HG02938 (cell line): ENCODE measurements at regions not wholly inside any gene's neighbourhood (a gene's known extent, or its start where the extent isn't known, plus 50 kb on each side); places are given as distances from the start of the nearest gene placed in this dataset.
"Not testable (repeated sequence)": the region's sequence is repeated elsewhere in the genome, so short reads cannot be mapped to it uniquely, and the experiment has no call there.

ENCODE experiments used
- ATAC-seq: cut with Tn5 transposase; IDR thresholded peaks from one replicate; pipeline ENCODE4 v1.9.1; 2021; ENCODE audit warnings: mild to moderate bottlenecking, moderate library complexity; ENCODE audit not compliant: unreplicated experiment

DNA sequence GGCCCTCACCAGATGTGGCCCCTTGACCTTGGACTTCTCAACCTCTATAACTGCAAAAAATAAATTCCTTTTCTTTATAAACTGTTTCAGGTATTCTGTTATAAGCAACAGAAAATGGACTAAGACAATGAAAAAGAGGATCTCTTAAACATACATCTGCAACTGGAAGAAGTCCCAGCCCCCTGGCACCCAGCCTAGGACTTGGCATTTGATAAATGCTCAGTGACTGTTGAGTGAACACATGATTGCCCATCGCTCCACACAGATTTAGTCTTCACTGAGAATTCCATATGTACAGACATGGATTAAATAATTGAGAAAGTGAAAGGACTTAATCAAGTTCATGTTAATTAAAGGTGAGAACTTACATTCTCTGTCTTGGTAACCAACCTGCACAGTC lies 344.9 kb upstream of the RUNX1 start:
- no peak for ATAC-seq

DNA sequence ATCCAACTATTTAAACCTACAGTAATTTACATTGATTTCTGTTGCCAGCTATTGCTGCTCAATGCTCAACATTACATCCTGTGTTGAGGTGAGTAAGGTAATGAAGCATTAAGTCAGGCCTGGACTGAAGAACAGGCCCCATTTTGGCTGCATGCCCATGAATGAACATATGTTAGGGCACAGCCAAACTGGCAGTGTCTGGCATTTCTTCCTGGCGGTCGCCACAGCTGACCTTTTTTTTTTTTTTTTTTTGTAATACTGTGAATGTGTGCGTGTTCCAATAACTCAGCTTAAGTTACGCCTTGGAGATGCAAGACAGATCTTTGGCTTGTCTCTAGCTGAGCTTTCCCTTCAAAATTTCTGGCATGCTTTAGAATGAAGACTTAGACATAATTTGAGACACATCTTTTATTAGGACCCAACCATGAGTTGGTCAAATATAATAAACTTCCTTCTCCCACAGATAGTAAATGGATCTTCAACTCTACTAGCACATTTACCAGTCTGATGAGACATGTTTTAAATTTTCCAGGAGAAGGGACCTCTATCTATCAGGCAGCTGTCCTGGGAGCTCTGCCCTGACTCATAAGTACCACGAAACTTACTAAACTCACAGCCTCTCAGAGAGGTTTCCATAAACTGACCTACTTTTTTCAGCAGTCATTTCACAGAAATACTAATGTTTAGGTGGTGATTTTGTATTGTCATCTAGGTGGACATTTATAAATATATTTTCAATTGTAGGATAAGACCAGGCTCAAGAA lies 341.1 kb upstream of the RUNX1 start:
- ATAC-seq = no peak

DNA sequence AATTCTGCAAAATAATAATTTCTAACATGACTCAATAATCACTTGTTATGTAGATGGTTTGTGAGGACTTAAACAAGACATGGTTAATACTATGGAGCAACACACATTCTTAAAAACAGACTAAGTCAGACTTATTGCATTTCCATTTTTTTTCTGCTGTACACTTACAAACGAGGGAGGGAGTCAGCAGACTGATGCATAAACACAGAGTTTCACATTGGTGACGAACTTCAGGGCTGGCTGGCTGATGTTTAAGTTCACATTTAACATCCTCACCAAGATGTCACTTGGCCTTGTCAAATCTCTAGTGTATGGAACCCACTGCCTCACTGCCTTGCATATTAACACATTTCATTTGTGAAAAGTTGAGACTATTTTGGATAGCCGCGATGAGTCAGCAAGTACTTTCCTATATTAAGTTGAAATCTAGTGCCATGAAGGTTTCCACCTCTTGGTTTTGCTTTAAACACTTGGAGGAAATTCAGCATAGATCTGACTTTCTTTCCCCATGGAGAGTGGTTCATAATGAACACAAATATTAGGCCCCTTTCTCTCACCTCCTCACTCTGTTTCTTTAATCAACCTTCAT lies 337.5 kb upstream of the RUNX1 start:
- no peak for ATAC-seq

DNA sequence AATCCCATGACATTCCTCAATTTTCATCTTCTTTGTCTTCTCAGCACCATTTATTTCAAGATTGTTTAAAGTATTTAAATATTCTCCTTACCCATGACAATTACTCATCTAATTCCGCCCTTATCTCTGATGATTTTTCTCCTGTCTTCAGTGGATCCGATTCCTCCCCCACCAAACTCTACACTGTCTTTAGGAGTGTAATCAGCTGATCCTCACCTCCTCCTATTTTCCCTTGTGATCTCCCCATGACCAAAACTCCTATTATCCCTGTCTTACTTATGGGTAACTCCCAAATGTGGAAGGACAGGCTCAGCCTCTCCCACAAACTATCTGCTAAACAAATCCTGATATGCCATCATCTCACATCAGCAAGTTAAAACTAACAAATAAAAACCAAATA lies 335.3 kb upstream of the RUNX1 start:
- no peak for ATAC-seq

DNA sequence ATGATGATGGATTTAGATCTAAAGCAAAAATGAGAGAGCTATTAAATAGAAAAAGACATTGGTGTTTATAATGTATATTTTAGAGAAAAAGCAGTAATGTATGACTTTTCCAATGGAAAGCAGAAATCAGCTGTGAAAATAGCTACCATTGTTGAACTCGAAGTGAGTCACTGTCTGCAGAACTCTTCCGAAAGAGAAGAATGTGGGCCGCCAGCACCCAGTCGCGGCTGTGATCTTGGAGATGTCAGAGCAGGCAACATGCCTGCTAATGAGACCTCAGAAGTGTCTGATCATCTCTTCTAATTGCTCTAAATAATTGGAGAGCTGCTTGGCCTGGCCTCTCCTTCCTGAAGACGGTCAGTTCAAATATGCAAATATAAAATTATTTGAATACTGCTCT lies 333.6 kb upstream of the RUNX1 start:
- no peak for ATAC-seq

DNA sequence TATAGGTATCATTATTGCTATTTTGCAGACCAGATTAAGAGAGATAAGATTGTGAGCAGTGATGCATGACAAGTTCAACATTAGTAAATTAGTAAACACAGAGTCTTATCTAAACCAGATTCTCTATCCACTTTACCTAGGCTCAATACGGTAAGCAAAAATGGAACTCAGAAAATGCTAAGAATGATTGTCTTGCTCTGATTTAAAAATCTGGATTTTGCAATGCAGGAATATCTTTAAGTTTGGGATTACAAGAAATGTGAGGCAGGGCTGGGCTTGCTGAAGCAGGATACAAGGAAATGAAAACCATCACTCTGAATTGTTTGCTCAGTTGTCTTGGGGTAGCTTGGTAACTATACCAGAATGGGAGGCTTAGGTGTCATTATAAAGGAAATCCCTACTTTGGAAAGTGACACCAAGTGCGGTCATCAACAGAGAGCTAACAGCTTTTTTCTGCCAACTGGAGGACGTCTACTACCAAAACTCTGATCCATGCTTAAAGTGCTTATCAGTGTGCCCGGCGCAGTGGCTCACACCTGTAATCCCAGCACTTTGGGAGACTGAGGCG lies 332.7 kb upstream of the RUNX1 start:
- no peak for ATAC-seq

DNA sequence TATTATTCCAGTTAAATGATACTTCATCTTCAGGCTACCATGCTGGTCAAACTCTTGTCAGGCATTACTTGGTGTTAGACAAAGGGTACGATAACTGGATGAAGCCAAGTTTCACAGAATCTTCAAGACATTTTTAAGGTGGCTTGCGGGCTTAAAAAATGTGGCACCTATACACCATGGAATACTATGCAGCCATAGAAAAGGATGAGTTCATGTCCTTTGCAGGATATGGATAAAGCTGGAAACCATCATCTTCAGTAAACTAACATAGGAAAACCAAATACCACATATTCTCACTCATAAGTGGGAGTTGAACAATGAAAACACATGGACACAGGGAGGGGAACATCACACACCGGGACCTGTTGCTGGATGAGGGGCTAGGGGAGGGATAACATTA lies 331.2 kb upstream of the RUNX1 start:
- ATAC-seq = not testable (repeated sequence)

DNA sequence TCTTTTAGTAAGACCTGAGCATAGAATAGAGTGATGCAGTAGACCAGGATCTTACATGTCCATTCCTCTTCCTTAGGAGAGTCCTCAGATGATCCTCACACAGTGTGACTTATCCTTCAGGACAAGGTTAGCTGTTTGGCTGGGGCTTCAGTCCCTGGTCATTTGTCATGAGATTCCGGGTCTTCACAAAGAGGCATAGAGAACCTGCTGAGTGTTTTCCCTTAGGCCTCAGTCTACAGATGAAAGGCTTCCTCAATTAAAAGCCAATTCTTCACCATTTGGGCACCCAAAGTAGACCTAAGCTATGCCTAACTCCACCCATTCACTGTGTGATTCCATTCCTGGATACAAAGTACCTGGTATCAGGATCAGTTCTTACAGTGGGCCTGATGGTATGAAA lies 329.8 kb upstream of the RUNX1 start:
- no peak for ATAC-seq

DNA sequence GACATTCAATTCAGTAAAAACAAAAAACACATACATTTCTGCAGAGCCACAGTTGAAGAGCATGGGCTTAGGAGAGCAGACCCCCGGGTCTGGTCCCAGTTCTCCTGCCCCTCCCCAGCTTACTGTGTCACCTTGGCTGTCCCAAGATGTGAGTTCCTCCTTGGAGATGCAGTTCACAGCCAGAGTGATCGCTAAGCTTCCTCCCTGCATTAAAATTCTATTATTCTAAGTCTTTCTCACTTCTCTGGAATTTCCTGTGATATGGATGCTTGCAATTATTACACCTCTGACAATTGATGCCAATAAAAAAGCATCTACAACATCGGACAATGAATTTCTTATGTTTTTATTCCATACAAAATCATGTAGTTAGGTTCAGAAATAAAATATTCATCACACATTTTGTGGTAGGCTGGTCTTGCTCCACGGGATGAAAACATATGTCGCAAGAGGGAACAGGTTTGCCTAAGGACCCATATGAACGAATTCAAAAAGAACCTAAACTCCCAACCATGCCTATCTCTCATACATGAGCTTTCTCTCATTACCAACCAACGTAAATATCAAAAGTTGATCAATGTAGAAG lies 328.5 kb upstream of the RUNX1 start:
- ATAC-seq = no peak

DNA sequence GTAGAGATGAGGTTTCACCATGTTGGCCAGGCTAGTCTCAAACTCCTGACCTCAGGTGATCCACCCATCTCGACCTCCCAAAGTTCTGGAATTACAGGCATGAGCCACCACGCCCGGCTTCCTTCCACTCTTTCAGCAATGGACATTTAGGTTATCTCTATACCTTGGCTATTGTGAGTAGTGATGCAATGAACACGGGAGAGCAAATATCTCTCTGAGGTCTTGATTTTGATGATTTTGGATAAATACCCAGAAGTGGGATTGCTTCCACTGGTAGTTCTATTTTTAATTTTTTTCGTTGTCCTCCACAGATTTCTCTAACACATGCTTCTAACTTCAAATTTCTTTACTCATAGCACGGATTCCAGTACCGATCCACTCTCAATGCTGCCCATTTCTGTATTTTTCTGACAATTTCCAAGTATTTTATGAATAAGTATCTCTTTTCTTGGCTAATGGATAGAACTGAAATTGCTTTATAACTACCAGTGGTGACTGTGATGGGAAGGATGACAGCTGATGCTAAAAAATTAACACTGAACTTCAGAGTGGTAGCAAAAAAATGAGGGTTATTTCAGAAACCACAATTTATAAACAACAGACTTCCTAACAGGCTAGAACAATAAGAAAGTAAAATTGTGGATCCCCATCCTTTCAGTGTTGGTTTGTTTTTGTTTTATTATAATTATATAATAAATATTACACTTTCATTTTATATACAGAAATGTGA lies 327.5 kb upstream of the RUNX1 start:
- ATAC-seq = no peak

DNA sequence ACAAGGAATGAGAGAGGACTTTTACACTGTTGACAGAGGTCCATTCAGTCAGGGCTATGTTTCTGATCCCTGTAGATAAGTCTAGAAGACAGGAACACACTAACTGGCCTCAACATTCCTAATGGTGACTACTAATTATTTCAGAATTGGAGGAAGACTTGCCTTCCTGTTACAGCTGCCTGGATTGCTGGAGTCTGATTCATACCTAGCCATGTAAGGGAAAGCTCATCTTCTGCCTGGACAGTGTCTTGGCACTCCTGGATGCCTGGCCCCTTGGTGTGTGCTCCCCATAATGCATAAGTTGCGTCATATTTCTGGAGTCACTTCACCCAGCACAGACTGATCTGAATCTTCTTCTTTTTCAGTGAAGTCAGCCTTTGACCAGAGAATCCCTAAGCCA lies 326.0 kb upstream of the RUNX1 start:
- no peak for ATAC-seq

DNA sequence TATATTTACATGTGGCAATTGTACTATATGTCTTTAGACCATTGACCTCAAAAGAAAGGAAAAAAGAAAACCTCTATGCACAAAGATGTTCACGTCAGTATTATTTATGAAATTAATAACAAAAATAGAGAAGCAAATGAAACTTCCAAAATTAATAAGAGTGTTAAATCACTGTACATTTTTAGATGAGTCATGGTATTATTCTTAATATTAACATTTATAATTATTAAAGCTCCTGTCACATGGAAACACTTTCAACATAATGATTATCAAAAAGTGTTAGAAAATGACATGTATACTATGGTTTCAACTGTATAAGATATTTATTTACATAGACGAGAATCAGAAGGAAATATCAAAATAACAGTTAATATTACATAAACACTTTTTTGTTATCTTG lies 324.9 kb upstream of the RUNX1 start:
- ATAC-seq = no peak

DNA sequence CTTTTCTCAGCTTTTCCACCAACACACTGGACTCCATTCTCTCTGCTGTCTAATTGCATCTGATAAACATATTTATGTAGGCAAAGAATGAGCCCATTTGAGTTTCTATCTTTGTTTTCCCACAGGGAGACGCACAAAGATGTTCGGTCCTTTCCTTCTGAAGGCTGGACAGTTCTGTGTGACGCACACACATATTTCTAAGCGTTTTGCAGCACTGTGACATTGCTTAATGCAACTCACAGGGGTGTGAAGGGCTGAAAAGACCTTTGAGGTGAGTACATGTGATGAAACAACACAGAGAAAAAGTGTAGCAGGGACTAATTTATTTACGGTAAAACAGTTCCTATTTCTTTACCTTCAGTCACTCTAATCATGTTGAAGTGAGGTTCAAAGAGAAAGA lies 323.1 kb upstream of the RUNX1 start:
- no peak for ATAC-seq

DNA sequence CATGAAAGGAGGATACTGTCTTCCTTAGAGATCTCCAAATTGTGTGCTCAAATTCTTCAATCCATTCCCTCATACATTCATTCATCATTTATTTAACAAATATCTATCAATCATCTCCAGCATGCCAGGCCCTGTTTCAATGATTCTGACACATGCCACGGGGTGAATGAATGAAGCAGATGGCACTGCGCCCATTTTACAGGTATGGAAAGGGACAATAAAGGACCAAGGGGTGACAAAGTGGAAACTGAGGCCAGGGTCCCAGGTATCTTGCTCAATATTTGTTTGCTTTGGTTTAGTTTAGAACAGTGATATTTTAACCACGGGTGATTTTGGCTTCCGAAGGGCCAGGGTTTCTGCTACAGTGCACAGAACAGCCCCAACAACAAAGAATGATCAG lies 321.6 kb upstream of the RUNX1 start:
- ATAC-seq = no peak

DNA sequence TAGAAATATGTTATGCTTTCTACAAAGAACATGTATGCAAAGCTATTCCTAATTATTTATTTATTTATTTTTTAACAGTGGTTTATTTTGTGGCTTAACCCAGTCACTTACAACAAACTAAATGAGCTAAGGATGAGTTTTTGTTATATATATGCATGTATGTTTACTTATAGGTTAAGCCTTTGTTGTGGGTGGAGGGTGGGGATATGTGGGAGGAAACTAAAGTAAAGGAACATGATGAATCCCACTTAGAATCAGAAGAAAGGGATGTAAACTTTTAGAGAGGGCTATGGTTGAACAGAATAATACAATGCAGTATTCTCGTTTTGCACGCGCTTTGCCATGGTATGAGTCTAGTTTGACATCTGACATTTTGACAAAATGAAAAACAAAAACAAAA lies 321.0 kb upstream of the RUNX1 start:
- ATAC-seq = no peak

DNA sequence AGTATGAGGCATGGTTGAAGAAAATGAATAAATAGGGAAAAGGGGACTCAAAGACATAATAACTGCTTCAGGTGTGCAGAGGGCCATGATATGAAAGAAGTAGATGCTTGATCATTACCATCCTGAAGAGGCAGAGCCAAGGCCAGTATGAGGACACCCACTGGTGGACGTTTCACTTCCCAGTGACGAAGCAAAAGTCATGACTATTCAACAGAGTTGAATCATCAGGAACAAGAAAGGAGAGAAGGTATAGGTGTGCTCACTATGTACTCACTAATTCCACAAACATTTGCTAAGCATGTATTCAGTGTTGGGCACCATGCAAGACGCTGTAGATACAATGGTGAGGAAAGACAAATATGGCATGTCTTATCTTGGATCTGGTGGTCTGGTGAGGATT lies 319.2 kb upstream of the RUNX1 start:
- ATAC-seq = no peak

DNA sequence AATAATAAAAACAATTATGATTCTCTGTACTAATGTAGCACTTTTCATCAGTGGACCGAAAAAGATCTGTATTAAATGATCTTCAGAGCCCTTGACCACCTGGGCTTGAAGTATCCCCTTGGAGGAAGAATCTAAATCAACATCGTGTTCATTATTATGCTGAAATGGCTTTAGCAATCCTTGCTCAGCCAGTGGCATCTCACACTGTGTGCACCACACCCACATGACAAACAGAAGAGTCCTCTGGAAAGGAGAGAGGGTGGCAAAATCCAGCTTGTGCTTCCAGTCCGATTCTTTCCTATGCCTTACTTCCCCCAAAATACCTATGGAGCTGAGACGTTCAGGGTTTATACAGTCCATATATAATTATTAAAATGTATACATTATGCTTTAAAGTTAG lies 318.5 kb upstream of the RUNX1 start:
- ATAC-seq = no peak

DNA sequence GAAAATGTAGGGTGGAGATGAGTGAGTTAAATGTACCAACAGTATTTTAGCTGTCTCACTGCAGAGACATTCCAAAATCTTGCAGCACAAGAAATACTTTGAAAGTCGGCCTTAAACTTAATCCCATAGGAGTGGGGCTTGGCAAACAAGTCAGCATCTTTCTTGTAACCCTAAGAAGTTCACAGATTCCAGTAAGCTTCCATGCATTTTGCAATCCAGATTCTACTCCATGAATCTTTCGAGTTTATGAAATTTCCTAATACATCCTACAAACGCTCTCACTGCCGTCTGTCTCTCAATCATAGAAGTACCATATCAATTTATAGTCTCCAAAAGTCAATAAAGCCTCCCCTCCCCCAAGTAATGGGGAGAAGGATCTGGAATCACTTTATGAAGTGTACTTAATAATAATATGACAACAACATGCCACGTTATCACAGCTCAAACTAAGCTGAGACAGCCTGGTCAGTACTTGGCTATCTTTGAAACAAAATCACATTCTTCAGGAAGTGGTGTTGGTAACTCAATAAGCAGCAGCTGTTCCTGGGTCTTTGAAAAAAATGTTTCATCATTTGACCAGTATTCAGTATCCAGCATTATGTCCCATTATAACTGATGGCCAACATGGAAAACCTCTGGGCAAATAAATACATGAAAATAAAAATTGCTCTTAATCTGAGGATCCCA lies 317.4 kb upstream of the RUNX1 start:
- no peak for ATAC-seq

DNA sequence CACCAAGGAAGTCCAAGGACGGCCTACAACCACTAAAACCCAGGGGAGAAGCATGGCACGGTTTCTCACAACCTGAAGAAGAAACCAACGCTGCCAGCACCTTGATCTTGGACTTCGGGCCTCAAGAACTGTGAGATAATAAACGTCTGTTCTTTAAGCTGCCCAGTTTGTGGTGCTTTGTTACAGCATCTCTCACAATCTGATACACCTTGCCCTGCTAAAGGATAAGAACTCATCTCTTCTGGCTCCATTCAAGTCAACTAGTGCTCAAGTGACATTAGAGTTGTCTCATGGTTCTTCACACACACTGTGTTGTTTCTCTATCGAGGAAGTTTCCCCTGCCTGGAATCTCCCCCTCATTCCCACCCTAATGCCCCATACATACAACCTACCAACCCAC lies 314.4 kb upstream of the RUNX1 start:
- no peak for ATAC-seq

DNA sequence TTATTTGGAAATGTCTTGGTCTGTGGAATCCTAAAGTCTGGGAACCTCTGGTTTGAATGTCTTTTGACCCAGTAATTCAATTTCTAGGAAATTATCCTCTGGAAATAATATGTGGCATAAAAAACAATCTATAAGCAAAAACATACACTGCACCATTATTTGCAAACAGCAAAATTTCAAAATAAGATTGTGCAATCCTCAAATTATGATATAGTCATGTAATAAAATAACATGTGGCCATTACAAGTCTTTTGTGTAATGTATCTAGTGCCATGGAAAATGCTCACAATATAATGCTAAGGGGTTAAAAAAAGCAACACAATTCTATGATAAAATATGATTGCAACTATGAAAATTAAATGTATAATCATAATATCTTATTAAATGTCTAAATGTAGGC lies 312.9 kb upstream of the RUNX1 start:
- ATAC-seq = no peak
